Breast epithelium (tissue), 3 donors: ENCODE measurements at regions not wholly inside any gene's neighbourhood (a gene's known extent, or its start where the extent isn't known, plus 50 kb on each side); places are given as distances from the start of the nearest gene placed in this dataset.

Experiments
- CTCF ChIP-seq, 3 donors: fragments of 450-650 bp; IDR thresholded peaks; one replicate each; pipeline ENCODE4 v1.5.1; 2016 to 2017; ENCODE audit warnings: antibody characterized with exemption in 3 of 3, mild to moderate bottlenecking in 3 of 3, moderate library complexity in 3 of 3
- POLR2A ChIP-seq: fragments of 450-650 bp; IDR thresholded peaks from one replicate; pipeline ENCODE4 v1.6.1; 2016; ENCODE audit warnings: antibody characterized with exemption, mild to moderate bottlenecking, moderate library complexity
- POLR2AphosphoS5 ChIP-seq, 3 donors: sonication (generic); formaldehyde crosslinking; IDR thresholded peaks; one replicate each; pipeline ENCODE4 v1.6.1; 2017; ENCODE audit warnings: antibody characterized with exemption in 3 of 3

DNA sequence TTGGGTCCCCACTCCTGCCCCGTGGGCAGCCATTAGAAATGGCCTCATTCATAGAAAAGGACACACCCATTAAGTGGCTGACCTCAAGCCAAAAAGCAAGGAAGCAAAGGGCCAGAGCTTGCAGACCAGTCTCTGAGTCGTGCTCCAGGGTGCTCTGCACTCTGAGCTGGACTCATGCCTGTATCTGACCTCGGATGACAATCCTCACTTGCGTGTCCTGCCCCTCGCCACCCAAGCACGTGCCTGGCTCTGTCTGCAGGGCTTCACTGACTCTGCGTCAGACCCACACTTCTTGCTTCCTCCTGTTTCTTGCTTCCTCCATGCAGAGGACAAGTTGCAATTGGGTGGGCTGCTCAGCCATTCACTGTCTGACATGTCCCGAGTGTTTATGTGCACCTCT, 138.8 kb downstream of the OAT start:
- TF ChIP-seq CTCF (IDR thresholded peaks at IDR 0.05) (no peak), POLR2AphosphoS5 (IDR thresholded peaks at IDR 0.05) (no peak), POLR2A (no peak)
